ENCODE measurements at regions not wholly inside any gene's neighbourhood (a gene's known extent, or its start where the extent isn't known, plus 50 kb on each side); places are given as distances from the start of the nearest gene placed in this dataset.

GRCh38 chr9:26159575-26160392, 481.5 kb upstream of the TUSC1 start:
- Histone ChIP-seq H3K27ac (no peak overlapping the region), H2AFZ (ENCODE audit: low read depth) (no peak overlapping the region), H3K4me2 (no peak overlapping the region), H3K27me3 (ENCODE audit: insufficient read depth, low read depth) (no peaks in the 10 kb centered on the region), H4K20me1 (ENCODE audit: insufficient read depth) (no peaks in the 10 kb centered on the region), H3K79me2 (ENCODE audit: insufficient read depth, low read depth) (no peaks in the 10 kb centered on the region), H3K4me3 (IDR thresholded peaks at IDR 0.05; ENCODE audit: insufficient read depth, low read depth, low read length) (no peak overlapping the region), H3K9ac (no peak overlapping the region), H3K4me1 (ENCODE audit: low read depth, poor library complexity, severe bottlenecking) (no peaks in the 10 kb centered on the region), H3K36me3 (ENCODE audit: insufficient read depth) (no peaks in the 10 kb centered on the region)
- TF ChIP-seq, protein P1, sequence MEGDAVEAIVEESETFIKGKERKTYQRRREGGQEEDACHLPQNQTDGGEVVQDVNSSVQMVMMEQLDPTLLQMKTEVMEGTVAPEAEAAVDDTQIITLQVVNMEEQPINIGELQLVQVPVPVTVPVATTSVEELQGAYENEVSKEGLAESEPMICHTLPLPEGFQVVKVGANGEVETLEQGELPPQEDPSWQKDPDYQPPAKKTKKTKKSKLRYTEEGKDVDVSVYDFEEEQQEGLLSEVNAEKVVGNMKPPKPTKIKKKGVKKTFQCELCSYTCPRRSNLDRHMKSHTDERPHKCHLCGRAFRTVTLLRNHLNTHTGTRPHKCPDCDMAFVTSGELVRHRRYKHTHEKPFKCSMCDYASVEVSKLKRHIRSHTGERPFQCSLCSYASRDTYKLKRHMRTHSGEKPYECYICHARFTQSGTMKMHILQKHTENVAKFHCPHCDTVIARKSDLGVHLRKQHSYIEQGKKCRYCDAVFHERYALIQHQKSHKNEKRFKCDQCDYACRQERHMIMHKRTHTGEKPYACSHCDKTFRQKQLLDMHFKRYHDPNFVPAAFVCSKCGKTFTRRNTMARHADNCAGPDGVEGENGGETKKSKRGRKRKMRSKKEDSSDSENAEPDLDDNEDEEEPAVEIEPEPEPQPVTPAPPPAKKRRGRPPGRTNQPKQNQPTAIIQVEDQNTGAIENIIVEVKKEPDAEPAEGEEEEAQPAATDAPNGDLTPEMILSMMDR (conservative IDR thresholded peaks at IDR 0.05; ENCODE audit: low read depth, low read length) = no peak

DNA sequence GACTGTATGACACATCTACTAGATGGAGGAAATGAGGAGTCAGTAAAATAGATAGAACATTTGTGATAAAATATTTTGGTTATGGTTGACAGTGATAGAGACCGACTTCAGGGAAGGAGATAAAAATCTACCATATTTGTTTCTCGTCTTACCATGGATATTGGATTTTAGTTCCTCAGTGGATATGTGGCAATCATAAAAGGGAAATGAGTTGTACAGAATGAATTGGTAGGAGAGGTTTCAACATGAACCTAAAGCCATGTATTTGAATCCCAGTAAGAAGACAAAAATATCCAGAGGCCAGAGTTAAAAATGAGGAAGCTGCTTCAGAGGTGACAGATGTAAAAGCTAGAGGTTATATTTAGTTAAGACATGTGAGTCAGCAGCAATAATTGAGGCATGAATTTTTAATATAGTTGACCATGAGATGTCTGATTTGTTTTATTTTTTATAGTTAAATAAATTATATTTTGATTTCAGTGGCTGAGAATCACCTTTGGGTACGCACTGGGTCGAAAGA, 480.4 kb upstream of the TUSC1 start:
- Histone ChIP-seq H2AFZ (ENCODE audit: low read depth) (no peak overlapping the region), H3K36me3 (ENCODE audit: insufficient read depth) (no peaks in the 10 kb centered on the region), H3K27ac (no peak overlapping the region), H3K27me3 (ENCODE audit: insufficient read depth, low read depth) (no peaks in the 10 kb centered on the region), H4K20me1 (ENCODE audit: insufficient read depth) (no peaks in the 10 kb centered on the region), H3K79me2 (ENCODE audit: insufficient read depth, low read depth) (no peaks in the 10 kb centered on the region), H3K4me1 (ENCODE audit: low read depth, poor library complexity, severe bottlenecking) (no peaks in the 10 kb centered on the region), H3K4me3 (IDR thresholded peaks at IDR 0.05; ENCODE audit: insufficient read depth, low read depth, low read length) (no peak overlapping the region), H3K9ac (no peak overlapping the region), H3K4me2 (no peak overlapping the region)
- TF ChIP-seq, protein P1 (conservative IDR thresholded peaks at IDR 0.05; ENCODE audit: low read depth, low read length) = no peak

DNA sequence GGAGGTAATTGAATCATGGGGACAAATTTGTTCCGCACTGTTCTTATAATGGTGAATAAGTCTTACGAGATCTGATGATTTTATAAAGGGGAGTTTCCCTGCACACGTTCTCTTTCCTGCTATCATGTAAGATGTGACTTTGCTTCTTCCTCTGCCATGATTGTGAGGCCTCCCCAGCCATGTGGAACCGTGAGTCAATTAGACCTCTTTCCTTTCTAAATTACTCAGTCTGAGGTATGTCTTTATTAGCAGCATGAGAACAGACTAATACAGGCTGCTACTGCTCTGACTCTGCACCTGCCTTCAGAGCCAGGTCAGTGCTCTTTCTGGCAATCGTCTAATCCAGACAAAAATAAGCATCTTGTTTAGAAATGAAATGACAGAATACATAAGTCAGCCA, 479.2 kb upstream of the TUSC1 start:
- no peak overlapping the region for H3K4me3 ChIP-seq (IDR thresholded peaks at IDR 0.05; ENCODE audit: insufficient read depth, low read depth, low read length)
- H4K20me1 ChIP-seq (ENCODE audit: insufficient read depth) = no peaks in the 10 kb centered on the region
- H2AFZ ChIP-seq (ENCODE audit: low read depth) = no peak overlapping the region
- H3K4me1 ChIP-seq (ENCODE audit: low read depth, poor library complexity, severe bottlenecking) = no peaks in the 10 kb centered on the region
- no peaks in the 10 kb centered on the region for H3K27me3 ChIP-seq (ENCODE audit: insufficient read depth, low read depth)
- H3K27ac ChIP-seq = no peak overlapping the region
- no peaks in the 10 kb centered on the region for H3K36me3 ChIP-seq (ENCODE audit: insufficient read depth)
- H3K4me2 ChIP-seq = no peak overlapping the region
- H3K79me2 ChIP-seq (ENCODE audit: insufficient read depth, low read depth) = no peaks in the 10 kb centered on the region
- H3K9ac ChIP-seq = no peak overlapping the region
- TF ChIP-seq, protein P1 (conservative IDR thresholded peaks at IDR 0.05; ENCODE audit: low read depth, low read length) = no peak

- H3K79me2 ChIP-seq (ENCODE audit: insufficient read depth, low read depth) = no peaks in the 10 kb centered on the region
- TF ChIP-seq, protein P1 (conservative IDR thresholded peaks at IDR 0.05; ENCODE audit: low read depth, low read length) = no peak
- H3K27ac ChIP-seq = no peak overlapping the region
- no peak overlapping the region for H3K9ac ChIP-seq
- no peak overlapping the region for H2AFZ ChIP-seq (ENCODE audit: low read depth)
- no peaks in the 10 kb centered on the region for H3K36me3 ChIP-seq (ENCODE audit: insufficient read depth)
- no peaks in the 10 kb centered on the region for H3K4me1 ChIP-seq (ENCODE audit: low read depth, poor library complexity, severe bottlenecking)
- no peak overlapping the region for H3K4me2 ChIP-seq
- H4K20me1 ChIP-seq (ENCODE audit: insufficient read depth) = no peaks in the 10 kb centered on the region
- no peaks in the 10 kb centered on the region for H3K27me3 ChIP-seq (ENCODE audit: insufficient read depth, low read depth)
- H3K4me3 ChIP-seq (IDR thresholded peaks at IDR 0.05; ENCODE audit: insufficient read depth, low read depth, low read length) = no peak overlapping the region
These were observed 474.1 kb upstream of the TUSC1 start for GRCh38 chr9:26152350-26152749.

Data from KMS-11 (cell line).